ENCODE measurements at regions not wholly inside any gene's neighbourhood (a gene's known extent, or its start where the extent isn't known, plus 50 kb on each side); places are given as distances from the start of the nearest gene placed in this dataset.

GRCh38 chr5:56302027-56302426 lies 68.9 kb upstream of the ANKRD55 start:
- TF ChIP-seq DPF2 (IDR thresholded peaks at IDR 0.05): no peak
- TF ChIP-seq, protein P1, sequence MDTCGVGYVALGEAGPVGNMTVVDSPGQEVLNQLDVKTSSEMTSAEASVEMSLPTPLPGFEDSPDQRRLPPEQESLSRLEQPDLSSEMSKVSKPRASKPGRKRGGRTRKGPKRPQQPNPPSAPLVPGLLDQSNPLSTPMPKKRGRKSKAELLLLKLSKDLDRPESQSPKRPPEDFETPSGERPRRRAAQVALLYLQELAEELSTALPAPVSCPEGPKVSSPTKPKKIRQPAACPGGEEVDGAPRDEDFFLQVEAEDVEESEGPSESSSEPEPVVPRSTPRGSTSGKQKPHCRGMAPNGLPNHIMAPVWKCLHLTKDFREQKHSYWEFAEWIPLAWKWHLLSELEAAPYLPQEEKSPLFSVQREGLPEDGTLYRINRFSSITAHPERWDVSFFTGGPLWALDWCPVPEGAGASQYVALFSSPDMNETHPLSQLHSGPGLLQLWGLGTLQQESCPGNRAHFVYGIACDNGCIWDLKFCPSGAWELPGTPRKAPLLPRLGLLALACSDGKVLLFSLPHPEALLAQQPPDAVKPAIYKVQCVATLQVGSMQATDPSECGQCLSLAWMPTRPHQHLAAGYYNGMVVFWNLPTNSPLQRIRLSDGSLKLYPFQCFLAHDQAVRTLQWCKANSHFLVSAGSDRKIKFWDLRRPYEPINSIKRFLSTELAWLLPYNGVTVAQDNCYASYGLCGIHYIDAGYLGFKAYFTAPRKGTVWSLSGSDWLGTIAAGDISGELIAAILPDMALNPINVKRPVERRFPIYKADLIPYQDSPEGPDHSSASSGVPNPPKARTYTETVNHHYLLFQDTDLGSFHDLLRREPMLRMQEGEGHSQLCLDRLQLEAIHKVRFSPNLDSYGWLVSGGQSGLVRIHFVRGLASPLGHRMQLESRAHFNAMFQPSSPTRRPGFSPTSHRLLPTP (IDR thresholded peaks at IDR 0.05; ENCODE audit: borderline replicate concordance, extremely low read depth, insufficient read length): no peak
- TF ChIP-seq XRCC4 (IDR thresholded peaks at IDR 0.05; ENCODE audit: extremely low read depth, insufficient read depth, insufficient read length): no peak
- TF ChIP-seq, protein P2, sequence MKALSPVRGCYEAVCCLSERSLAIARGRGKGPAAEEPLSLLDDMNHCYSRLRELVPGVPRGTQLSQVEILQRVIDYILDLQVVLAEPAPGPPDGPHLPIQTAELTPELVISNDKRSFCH (CRISPR knock-in tag; IDR thresholded peaks at IDR 0.05): no peak
- TF ChIP-seq, protein P2 (tag; IDR thresholded peaks at IDR 0.05): no peak
- TF ChIP-seq BCL6 (CRISPR knock-in tag; IDR thresholded peaks at IDR 0.05): no peak
- TF ChIP-seq CHD1 (IDR thresholded peaks at IDR 0.05; ENCODE audit: low read length): no peak

Data from K562 (cell line).